ENCODE measurements at regions not wholly inside any gene's neighbourhood (a gene's known extent, or its start where the extent isn't known, plus 50 kb on each side); places are given as distances from the start of the nearest gene placed in this dataset.

GRCh38 chr4:115278830-115279229, 165.4 kb upstream of the NDST4 start:
- no peak for DNase-seq
- Mint-ChIP-seq H3K9me3 (no peaks in the 10 kb centered on the region), H3K27ac (no peak overlapping the region), H3K4me1 (peaks cover 2% of the 10 kb centered on the region), H3K4me3 (no peak overlapping the region), H3K27me3 (no peaks in the 10 kb centered on the region), H3K36me3 (ENCODE audit: low read depth) (no peaks in the 10 kb centered on the region)
- TF ChIP-seq CTCF (IDR thresholded peaks at IDR 0.05), result no peak
- POLR2A ChIA-PET, result no interaction called here
- intact Hi-C loops (cut with micrococcal nuclease), result no loop called here
- CTCF ChIA-PET, result no interaction called here
- no peak for ATAC-seq (ENCODE audit: low read depth)

GRCh38 chr4:115275615-115276014, 162.2 kb upstream of the NDST4 start:
- ChIA-PET POLR2A (no interaction called here), CTCF (no interaction called here)
- Mint-ChIP-seq H3K4me1 (peaks cover 2% of the 10 kb centered on the region), H3K27me3 (no peaks in the 10 kb centered on the region), H3K9me3 (no peaks in the 10 kb centered on the region), H3K4me3 (no peak overlapping the region), H3K36me3 (ENCODE audit: low read depth) (no peaks in the 10 kb centered on the region), H3K27ac (no peak overlapping the region)
- DNase-seq, result no peak
- no peak for TF ChIP-seq CTCF (IDR thresholded peaks at IDR 0.05)
- intact Hi-C loops (cut with micrococcal nuclease), result no loop called here
- ATAC-seq (ENCODE audit: low read depth), result no peak

GRCh38 chr4:115274545-115274944, 161.1 kb upstream of the NDST4 start:
- Mint-ChIP-seq H3K4me1 (peaks cover 2% of the 10 kb centered on the region), H3K27me3 (no peaks in the 10 kb centered on the region), H3K27ac (no peak overlapping the region), H3K9me3 (no peaks in the 10 kb centered on the region), H3K36me3 (ENCODE audit: low read depth) (no peaks in the 10 kb centered on the region), H3K4me3 (no peak overlapping the region)
- no peak for TF ChIP-seq CTCF (IDR thresholded peaks at IDR 0.05)
- DNase-seq (no peak), ATAC-seq (ENCODE audit: low read depth) (no peak)
- ChIA-PET POLR2A (no interaction called here), CTCF (no interaction called here)
- intact Hi-C loops (cut with micrococcal nuclease), result no loop called here

GRCh38 chr4:115272594-115272993, 159.2 kb upstream of the NDST4 start:
- ATAC-seq (ENCODE audit: low read depth) (no peak), DNase-seq (no peak)
- H3K4me1 Mint-ChIP-seq, result no peaks in the 10 kb centered on the region
- no peaks in the 10 kb centered on the region for H3K27me3 Mint-ChIP-seq
- no peak overlapping the region for H3K4me3 Mint-ChIP-seq
- CTCF ChIA-PET, result no interaction called here
- H3K9me3 Mint-ChIP-seq, result no peaks in the 10 kb centered on the region
- no peak for TF ChIP-seq CTCF (IDR thresholded peaks at IDR 0.05)
- intact Hi-C loops (cut with micrococcal nuclease), result no loop called here
- no peaks in the 10 kb centered on the region for H3K36me3 Mint-ChIP-seq (ENCODE audit: low read depth)
- POLR2A ChIA-PET, result no interaction called here
- no peak overlapping the region for H3K27ac Mint-ChIP-seq

GRCh38 chr4:115272185-115272584, 158.8 kb upstream of the NDST4 start:
- intact Hi-C loops (cut with micrococcal nuclease), result no loop called here
- Mint-ChIP-seq H3K4me1 (no peaks in the 10 kb centered on the region), H3K27me3 (no peaks in the 10 kb centered on the region), H3K36me3 (ENCODE audit: low read depth) (no peaks in the 10 kb centered on the region), H3K9me3 (no peaks in the 10 kb centered on the region), H3K27ac (no peak overlapping the region), H3K4me3 (no peak overlapping the region)
- ATAC-seq (ENCODE audit: low read depth) (no peak), DNase-seq (no peak)
- ChIA-PET POLR2A (no interaction called here), CTCF (no interaction called here)
- TF ChIP-seq CTCF (IDR thresholded peaks at IDR 0.05), result no peak
